ENCODE measurements at regions not wholly inside any gene's neighbourhood (a gene's known extent, or its start where the extent isn't known, plus 50 kb on each side); places are given as distances from the start of the nearest gene placed in this dataset.
"Not testable (repeated sequence)": the region's sequence is repeated elsewhere in the genome, so short reads cannot be mapped to it uniquely, and the experiment has no call there.

- Mint-ChIP-seq H3K27ac (no peak overlapping the region), H3K9me3 (no peaks in the 10 kb centered on the region), H3K27me3 (ENCODE audit: low read depth) (peaks cover 5% of the 10 kb centered on the region), H3K36me3 (ENCODE audit: low read depth) (no peaks in the 10 kb centered on the region), H3K4me1 (ENCODE audit: low read depth) (no peaks in the 10 kb centered on the region), H3K4me3 (no peak overlapping the region)
- DNase-seq (ENCODE audit: low spot score), result no peak
These were observed 66.7 kb upstream of the FRMD6 start for GRCh38 chr14:51585055-51585454.

- H3K4me3 Mint-ChIP-seq, result no peak overlapping the region
- peaks cover 28% of the 10 kb centered on the region for H3K27me3 Mint-ChIP-seq (ENCODE audit: low read depth)
- no peak for DNase-seq (ENCODE audit: low spot score)
- H3K36me3 Mint-ChIP-seq (ENCODE audit: low read depth), result no peaks in the 10 kb centered on the region
- H3K4me1 Mint-ChIP-seq (ENCODE audit: low read depth), result peaks cover 4% of the 10 kb centered on the region
- H3K27ac Mint-ChIP-seq, result no peak overlapping the region
- no peaks in the 10 kb centered on the region for H3K9me3 Mint-ChIP-seq
These were observed 58.9 kb upstream of the FRMD6 start for GRCh38 chr14:51592836-51593235.

GRCh38 chr14:51593397-51593796 lies 58.3 kb upstream of the FRMD6 start:
- Mint-ChIP-seq H3K36me3 (ENCODE audit: low read depth) (no peaks in the 10 kb centered on the region), H3K27ac (no peak overlapping the region), H3K4me3 (no peak overlapping the region), H3K9me3 (no peaks in the 10 kb centered on the region), H3K27me3 (ENCODE audit: low read depth) (peaks cover 27% of the 10 kb centered on the region), H3K4me1 (ENCODE audit: low read depth) (peaks cover 4% of the 10 kb centered on the region)
- no peak for DNase-seq (ENCODE audit: low spot score)

- peaks cover 4% of the 10 kb centered on the region for H3K4me1 Mint-ChIP-seq (ENCODE audit: low read depth)
- H3K4me3 Mint-ChIP-seq, result no peak overlapping the region
These were observed 55.7 kb upstream of the FRMD6 start for GRCh38 chr14:51595881-51596455.

GRCh38 chr14:51596488-51597117 lies 55.1 kb upstream of the FRMD6 start:
- Mint-ChIP-seq H3K4me3 (no peak overlapping the region), H3K9me3 (no peaks in the 10 kb centered on the region), H3K27ac (no peak overlapping the region), H3K36me3 (ENCODE audit: low read depth) (no peaks in the 10 kb centered on the region), H3K27me3 (ENCODE audit: low read depth) (peaks cover 25% of the 10 kb centered on the region), H3K4me1 (ENCODE audit: low read depth) (peaks cover 4% of the 10 kb centered on the region)
- no peak for DNase-seq (ENCODE audit: low spot score)

More at GRCh38 chr14:51595881-51596455, 55.7 kb upstream of the FRMD6 start:
- peaks cover 27% of the 10 kb centered on the region for H3K27me3 Mint-ChIP-seq (ENCODE audit: low read depth)
- H3K9me3 Mint-ChIP-seq, result no peaks in the 10 kb centered on the region
- no peak for DNase-seq (ENCODE audit: low spot score)
- no peak overlapping the region for H3K27ac Mint-ChIP-seq
- H3K36me3 Mint-ChIP-seq (ENCODE audit: low read depth), result no peaks in the 10 kb centered on the region

- H3K27me3 Mint-ChIP-seq (ENCODE audit: low read depth), result peaks cover 21% of the 10 kb centered on the region
- H3K4me3 Mint-ChIP-seq, result no peak overlapping the region
- DNase-seq (ENCODE audit: low spot score), result no peak
- no peak overlapping the region for H3K27ac Mint-ChIP-seq
- no peaks in the 10 kb centered on the region for H3K36me3 Mint-ChIP-seq (ENCODE audit: low read depth)
- peaks cover 4% of the 10 kb centered on the region for H3K4me1 Mint-ChIP-seq (ENCODE audit: low read depth)
- H3K9me3 Mint-ChIP-seq, result no peaks in the 10 kb centered on the region
These were observed 54.3 kb upstream of the FRMD6 start for GRCh38 chr14:51597261-51598001.

- H3K36me3 Mint-ChIP-seq (ENCODE audit: low read depth); H3K27ac Mint-ChIP-seq; H3K4me3 Mint-ChIP-seq; H3K4me1 Mint-ChIP-seq (ENCODE audit: low read depth); H3K9me3 Mint-ChIP-seq; DNase-seq (ENCODE audit: low spot score): not testable (repeated sequence)
- peaks cover 17% of the 10 kb centered on the region for H3K27me3 Mint-ChIP-seq (ENCODE audit: low read depth)
These were observed 52.6 kb upstream of the FRMD6 start for GRCh38 chr14:51598924-51599600.

- Mint-ChIP-seq H3K4me1 (ENCODE audit: low read depth) (no peaks in the 10 kb centered on the region), H3K36me3 (ENCODE audit: low read depth) (no peaks in the 10 kb centered on the region), H3K27ac (no peak overlapping the region), H3K9me3 (no peaks in the 10 kb centered on the region), H3K27me3 (ENCODE audit: low read depth) (peaks cover 13% of the 10 kb centered on the region), H3K4me3 (no peak overlapping the region)
- DNase-seq (ENCODE audit: low spot score), result no peak
These were observed 51.1 kb upstream of the FRMD6 start for GRCh38 chr14:51600658-51601057.
